ENCODE measurements at regions not wholly inside any gene's neighbourhood (a gene's known extent, or its start where the extent isn't known, plus 50 kb on each side); places are given as distances from the start of the nearest gene placed in this dataset.

- TF ChIP-seq CTCF (IDR thresholded peaks at IDR 0.05) (no peak), EP300 (IDR thresholded peaks at IDR 0.05) (no peak), POLR2A (IDR thresholded peaks at IDR 0.05) (no peak), POLR2AphosphoS5 (IDR thresholded peaks at IDR 0.05) (no peak)
These were observed 309.7 kb upstream of the MPDZ start for GRCh38 chr9:13589034-13589737.
